ENCODE measurements at regions not wholly inside any gene's neighbourhood (a gene's known extent, or its start where the extent isn't known, plus 50 kb on each side); places are given as distances from the start of the nearest gene placed in this dataset.

DNA sequence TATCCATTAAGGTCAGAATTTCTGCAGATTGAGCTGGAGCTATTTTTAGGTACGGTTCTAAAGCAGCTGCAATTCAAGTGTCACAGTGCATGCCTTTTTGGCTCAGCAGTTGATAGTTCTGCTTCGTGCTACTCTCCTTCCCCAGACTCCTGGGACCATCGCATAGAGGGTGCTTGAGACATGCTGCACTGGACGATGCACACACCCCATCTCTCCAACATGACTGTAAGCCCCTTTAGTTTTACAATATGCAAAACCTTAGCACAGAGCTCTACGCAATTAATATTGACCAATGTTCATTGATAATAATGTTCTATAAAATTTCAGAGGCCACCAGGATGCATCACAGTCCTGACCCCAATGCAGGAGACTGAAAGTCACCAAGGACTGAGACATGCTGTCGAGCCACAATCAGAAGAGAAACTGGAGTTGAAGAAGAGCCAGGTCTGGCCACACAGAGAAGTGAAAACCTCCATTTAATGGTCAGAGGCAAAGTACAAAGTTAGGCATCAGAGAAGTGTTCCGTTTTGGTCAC lies 120.9 kb upstream of the ZC3H12C start:
- DNase-seq (ENCODE audit: low spot score) = no peak

- DNase-seq (ENCODE audit: low spot score) = no peak
Measured at GRCh38 chr11:109972939-109973338, 120.3 kb upstream of the ZC3H12C start.

GRCh38 chr11:109973486-109973885 lies 119.7 kb upstream of the ZC3H12C start:
- DNase-seq (ENCODE audit: low spot score) = no peak

DNA sequence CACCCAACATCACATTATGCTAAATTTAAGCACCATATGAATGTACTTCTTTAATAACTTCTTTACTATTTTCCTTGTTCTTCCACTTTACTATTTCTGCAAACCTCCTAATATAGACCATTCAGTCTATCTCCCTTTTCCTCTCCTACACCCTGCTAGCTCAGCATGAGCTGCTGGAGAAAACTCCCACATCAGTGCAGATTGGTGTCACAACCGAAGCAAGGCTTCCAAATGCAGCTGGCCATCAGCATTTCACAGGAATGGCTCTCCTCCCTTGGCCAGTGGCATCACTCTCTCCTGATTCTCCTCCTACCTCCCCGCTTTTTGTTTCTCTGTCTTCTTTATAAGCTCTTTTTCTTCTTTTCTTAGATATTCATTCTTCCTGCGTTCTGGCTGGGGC lies 118.7 kb upstream of the ZC3H12C start:
- no peak for DNase-seq (ENCODE audit: low spot score)

DNA sequence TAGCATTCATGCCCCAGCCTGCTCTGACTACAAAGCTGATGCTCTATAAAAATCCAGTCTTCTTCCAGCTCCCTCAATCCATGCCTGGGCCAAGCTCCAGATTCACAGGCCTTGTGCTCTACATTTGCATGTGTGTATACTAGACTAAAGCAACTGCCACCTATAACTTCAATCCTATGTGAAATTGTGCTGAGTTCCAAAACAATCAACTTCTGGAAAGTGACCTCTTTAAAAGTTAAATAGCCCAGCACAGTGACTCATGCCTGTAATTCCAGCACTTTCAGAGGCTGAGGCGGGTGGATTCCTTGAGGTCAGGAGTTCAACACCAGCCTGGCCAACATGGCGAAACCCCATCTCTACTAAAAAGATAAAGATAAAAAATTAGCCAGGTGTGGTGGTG lies 114.3 kb upstream of the ZC3H12C start:
- no peak for DNase-seq (ENCODE audit: low spot score)

- DNase-seq (ENCODE audit: low spot score) = no peak
Measured at GRCh38 chr11:109981031-109981636, 112.1 kb upstream of the ZC3H12C start.

GRCh38 chr11:109983358-109983757 lies 109.8 kb upstream of the ZC3H12C start:
- no peak for DNase-seq (ENCODE audit: low spot score)

GRCh38 chr11:109984634-109985289 lies 108.4 kb upstream of the ZC3H12C start:
- no peak for DNase-seq (ENCODE audit: low spot score)

- no peak for DNase-seq (ENCODE audit: low spot score)
Measured at GRCh38 chr11:109986488-109986887, 106.7 kb upstream of the ZC3H12C start.

DNA sequence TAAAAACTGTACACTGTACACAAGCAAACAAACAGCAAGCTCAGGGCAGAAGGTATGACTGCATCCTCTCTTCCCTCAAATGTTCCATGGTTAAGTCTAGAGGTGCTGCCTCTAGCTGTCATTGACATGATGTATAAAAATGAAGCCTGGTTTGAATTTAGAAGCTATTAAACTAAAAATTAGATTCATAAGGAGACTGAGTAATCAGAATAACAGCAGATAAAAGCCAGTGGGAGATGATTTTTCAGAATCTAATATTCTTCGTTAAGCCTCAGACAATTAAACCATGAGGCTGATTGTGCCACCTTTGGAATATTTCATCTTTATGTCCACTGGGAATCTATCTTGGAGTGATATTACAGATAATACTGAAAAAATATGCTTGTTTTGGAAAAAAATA lies 101.4 kb upstream of the ZC3H12C start:
- no peak for DNase-seq (ENCODE audit: low spot score)

GRCh38 chr11:109993786-109994185 lies 99.4 kb upstream of the ZC3H12C start:
- no peak for DNase-seq (ENCODE audit: low spot score)

- DNase-seq (ENCODE audit: low spot score) = no peak
Measured at GRCh38 chr11:109994907-109995306, 98.3 kb upstream of the ZC3H12C start.

DNA sequence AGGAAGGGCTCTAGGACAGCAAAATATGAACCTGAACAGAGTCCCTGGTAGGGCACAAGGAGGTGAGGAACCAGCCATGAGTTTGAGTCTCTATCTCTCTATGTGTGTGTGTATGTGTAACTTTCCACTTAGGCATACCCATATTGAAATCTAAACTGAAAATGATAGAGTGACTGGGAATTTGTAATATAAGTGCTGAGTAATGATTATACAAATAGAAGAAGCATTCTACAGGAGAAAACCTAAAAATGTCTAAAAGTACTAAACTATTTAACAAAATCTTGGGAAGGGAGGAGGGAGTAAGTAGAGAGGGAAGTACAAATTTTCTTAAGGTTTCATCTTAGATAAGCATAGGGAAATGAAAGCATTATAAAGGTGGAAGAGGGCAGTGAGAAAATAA lies 97.1 kb upstream of the ZC3H12C start:
- DNase-seq (ENCODE audit: low spot score) = no peak

DNA sequence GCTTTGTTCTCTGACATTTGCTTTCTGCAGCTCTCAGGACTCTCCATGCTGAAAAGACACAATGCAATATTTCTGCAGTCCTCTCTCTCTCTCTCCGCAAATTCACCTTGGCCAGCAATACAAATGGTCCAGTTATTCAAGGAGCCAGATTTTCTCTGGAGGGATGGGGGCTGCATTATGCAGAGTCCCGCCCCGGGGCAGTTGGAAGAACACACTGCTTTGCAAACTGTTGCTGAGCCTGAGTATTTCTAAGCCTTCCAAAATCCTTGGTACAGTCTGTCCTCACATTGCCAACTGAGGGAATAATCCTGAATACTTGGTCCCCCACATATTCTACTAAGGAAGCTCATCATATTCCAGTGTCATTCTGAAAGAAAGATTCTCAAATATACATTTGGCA lies 94.3 kb upstream of the ZC3H12C start:
- DNase-seq (ENCODE audit: low spot score) = no peak

DNA sequence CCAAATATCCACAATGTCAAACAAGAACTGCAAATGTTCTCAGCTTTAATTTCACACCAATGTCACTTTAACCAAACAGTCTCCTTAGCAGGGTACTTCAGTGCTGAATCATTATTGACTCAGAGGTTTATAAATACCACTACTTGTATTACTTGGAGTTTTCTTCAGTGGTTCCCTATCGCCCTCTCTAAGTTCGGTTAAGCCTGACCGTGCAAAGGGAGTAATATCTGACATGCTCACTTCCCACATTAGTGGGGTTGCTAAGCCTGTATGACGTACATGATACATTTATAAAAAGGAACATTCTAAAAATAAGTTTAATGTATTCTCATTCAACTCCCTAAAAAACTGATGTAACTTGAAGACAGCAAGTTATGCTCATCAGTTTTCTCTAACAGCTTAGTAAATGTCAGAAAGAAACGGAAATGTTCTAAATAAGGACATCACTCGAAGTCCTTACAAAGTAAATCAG lies 93.1 kb upstream of the ZC3H12C start:
- no peak for DNase-seq (ENCODE audit: low spot score)

GRCh38 chr11:110000850-110001249 lies 92.3 kb upstream of the ZC3H12C start:
- no peak for DNase-seq (ENCODE audit: low spot score)

DNA sequence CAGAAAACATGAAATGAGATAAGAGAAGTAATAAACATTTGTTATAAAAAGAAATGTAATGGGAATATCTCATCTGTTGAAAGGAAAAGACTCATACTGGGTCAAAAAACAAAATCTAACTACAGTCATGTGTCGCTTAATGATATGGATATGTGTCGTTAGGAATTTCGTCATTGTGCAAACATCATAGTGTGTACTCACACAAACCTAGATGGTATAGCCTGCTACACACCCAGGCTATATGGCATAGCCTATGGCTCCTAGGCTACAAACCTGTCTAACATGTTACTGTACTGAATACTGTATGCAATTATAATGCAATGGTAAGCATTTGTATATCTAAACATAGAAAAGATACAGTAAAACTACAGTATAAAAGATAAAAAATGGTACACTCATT lies 89.8 kb upstream of the ZC3H12C start:
- no peak for DNase-seq (ENCODE audit: low spot score)

DNA sequence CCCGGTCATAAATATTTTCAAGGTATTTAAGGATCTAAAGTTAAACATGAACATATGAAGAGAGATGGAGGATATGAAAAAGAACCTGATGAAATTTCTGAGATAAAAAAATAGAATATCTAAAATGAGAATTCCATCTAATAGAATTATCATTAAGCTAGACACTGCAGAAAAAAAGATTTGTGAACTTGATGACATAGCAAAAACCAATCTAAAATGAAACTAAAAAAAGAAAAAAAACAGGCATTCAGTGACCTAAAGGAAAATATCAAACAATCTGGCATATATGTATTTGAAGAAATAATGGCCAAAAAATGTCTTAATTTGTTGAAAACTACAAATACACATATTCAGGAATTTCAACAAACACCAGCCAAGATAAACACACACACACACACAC lies 81.6 kb upstream of the ZC3H12C start:
- no peak for DNase-seq (ENCODE audit: low spot score)

GRCh38 chr11:110015695-110016094 lies 77.5 kb upstream of the ZC3H12C start:
- no peak for DNase-seq (ENCODE audit: low spot score)

DNA sequence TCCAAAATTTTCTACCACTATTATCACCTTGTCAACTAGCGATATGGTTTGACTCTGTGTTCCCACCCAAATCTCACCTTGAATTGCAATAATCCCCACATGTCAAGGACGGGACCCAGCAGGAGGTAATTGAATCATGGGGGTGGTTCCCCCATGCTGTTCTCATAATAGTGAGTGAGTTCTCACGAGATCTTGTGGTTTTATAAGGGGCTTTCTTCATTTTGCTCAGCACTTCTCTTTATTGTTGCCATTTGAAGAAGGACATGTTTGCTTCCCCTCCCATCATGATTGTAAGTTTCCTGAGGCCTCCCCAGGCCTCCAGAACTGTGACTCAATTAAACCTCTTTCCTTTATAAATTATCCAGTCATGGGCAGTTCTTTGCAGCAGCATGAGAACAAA lies 73.5 kb upstream of the ZC3H12C start:
- no peak for DNase-seq (ENCODE audit: low spot score)

DNA sequence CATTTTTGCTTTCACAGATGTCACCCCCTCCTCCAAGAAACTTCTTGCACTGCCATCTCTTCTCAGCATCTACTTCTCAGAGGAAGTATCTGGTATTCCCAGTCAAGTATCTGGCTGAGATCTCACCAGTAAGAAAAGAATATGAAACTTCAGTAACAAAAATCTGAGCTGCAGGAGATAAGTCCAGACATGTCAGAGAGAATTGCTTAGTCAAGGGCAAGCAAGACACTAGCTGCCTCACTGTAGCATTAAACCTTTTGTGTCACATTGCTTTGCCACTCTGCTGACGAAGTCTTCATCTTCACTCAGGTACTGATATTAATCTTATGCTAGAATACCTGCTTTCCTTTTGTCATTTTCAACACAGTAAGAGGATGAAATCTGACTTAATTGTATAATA lies 70.6 kb upstream of the ZC3H12C start:
- no peak for DNase-seq (ENCODE audit: low spot score)

GRCh38 chr11:110023711-110024110 lies 69.5 kb upstream of the ZC3H12C start:
- DNase-seq (ENCODE audit: low spot score) = no peak

DNA sequence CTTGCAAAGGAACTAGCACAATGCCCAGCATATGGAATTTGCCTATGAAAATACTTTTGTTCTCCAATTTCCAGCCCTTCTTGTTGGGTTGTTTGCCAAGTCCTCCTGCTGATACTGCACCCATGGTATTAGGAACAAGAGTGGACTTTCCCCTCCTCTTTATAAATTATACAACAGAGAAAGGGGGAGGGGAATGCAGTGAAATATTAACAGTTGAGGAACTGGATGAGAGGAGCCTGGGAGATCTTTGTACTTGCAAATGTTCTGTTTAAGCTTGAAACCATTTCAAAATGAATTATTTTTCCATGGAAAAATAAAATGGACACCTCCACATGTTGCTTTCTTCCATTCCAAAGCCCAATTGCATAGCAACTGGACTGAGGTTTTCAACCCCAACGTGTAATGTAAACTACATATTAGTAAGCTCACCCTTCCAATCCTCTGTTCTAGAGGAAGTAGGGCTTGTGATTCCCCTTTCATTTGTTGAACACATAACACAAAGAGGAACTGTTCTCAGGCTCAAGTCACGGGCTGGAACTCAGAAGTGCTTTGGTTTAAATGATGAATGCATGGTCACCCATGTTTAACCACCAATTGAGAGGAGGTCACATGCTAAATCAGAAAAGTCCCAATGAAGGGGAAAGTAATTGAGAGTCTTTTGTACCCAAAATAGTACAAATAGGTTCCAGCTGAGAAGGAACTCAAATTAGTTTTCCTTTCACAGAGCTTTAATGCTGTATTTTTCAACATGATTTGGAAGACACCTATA lies 66.2 kb upstream of the ZC3H12C start:
- DNase-seq (ENCODE audit: low spot score) = no peak
